ENCODE measurements at regions not wholly inside any gene's neighbourhood (a gene's known extent, or its start where the extent isn't known, plus 50 kb on each side); places are given as distances from the start of the nearest gene placed in this dataset.

DNA sequence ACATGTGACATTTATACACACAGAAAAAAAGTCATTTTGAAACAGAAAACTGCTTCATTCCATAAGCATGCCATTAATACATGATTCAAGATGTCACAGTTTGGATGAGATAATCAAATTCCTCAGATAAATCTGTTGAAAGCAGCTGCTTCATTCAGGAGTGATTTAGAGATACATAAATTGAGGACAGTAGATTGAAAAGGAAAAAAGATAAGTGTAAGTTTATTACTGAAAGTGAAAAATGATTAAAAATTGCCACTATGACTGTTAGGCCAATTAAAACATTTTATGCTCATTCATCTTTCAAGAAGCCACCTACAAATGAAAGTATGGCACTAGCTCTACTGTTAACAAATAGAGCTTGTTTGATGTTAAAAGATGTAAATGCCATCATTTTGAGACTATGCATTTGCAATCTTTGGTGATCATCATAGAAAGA lies 136.9 kb upstream of the CDK6 start:
- Histone ChIP-seq H3K27me3 (ENCODE audit: control insufficient read depth, insufficient read depth, low read length) (no peaks in the 10 kb centered on the region), H3K9me3 (ENCODE audit: control insufficient read depth, insufficient read depth, low read length) (no peaks in the 10 kb centered on the region), H3K4me1 (ENCODE audit: control insufficient read depth, insufficient read depth, low read length) (no peaks in the 10 kb centered on the region), H3K4me3 (ENCODE audit: low read depth, low read length) (no peak overlapping the region), H3K36me3 (ENCODE audit: control insufficient read depth, insufficient read depth, low read length) (no peaks in the 10 kb centered on the region), H3K27ac (ENCODE audit: low read depth, low read length) (no peak overlapping the region), H3K9ac (ENCODE audit: low read depth, low read length) (no peak overlapping the region)

DNA sequence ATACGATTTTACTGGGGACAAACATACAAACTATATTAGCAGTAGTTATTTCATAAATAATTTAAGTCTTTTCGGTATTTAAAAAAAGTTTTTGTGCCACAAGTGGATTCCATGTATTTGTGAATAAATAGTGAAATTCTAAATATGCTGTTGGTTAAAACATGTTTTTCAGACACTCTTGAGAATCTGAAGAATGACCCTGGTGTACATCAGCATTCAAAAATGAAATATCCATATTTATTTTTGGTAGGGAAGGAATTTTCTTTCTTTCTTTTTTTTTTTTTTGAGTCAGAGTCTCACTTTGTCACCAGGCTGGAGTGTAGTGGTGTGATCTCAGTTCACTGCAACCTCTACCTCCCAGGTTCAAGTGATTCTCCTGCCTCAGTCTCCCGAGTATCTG lies 136.1 kb upstream of the CDK6 start:
- Histone ChIP-seq H3K27ac (ENCODE audit: low read depth, low read length) (no peak overlapping the region), H3K4me3 (ENCODE audit: low read depth, low read length) (no peak overlapping the region)

DNA sequence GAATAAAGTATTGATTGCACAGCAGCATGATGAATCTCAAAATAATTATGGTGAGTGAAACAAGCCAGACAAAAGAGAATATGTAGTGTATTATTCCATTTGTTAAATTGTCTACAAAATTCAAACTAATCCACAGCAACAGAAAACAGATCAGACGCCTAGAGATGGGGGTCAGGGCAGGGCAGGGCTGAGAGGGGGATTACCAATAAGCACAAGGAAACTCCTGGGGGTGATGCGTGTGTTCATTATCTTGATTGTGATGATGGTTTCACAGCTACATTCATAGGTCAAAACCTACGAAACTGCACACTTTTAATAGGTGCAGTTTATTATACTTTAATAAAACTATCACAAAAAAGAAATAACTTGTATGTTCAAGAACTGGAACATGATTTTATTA lies 132.7 kb upstream of the CDK6 start:
- no peaks in the 10 kb centered on the region for H3K9me3 ChIP-seq (ENCODE audit: control insufficient read depth, insufficient read depth, low read length)
- no peak overlapping the region for H3K27ac ChIP-seq (ENCODE audit: low read depth, low read length)
- H3K4me1 ChIP-seq (ENCODE audit: control insufficient read depth, insufficient read depth, low read length), result no peaks in the 10 kb centered on the region
- H3K4me3 ChIP-seq (ENCODE audit: low read depth, low read length), result no peak overlapping the region
- no peaks in the 10 kb centered on the region for H3K27me3 ChIP-seq (ENCODE audit: control insufficient read depth, insufficient read depth, low read length)
- no peaks in the 10 kb centered on the region for H3K36me3 ChIP-seq (ENCODE audit: control insufficient read depth, insufficient read depth, low read length)
- no peak overlapping the region for H3K9ac ChIP-seq (ENCODE audit: low read depth, low read length)

More for the DNA sequence above, 136.1 kb upstream of the CDK6 start:
- Histone ChIP-seq H3K9ac (ENCODE audit: low read depth, low read length) (no peak overlapping the region), H3K36me3 (ENCODE audit: control insufficient read depth, insufficient read depth, low read length) (no peaks in the 10 kb centered on the region), H3K4me1 (ENCODE audit: control insufficient read depth, insufficient read depth, low read length) (no peaks in the 10 kb centered on the region), H3K27me3 (ENCODE audit: control insufficient read depth, insufficient read depth, low read length) (no peaks in the 10 kb centered on the region), H3K9me3 (ENCODE audit: control insufficient read depth, insufficient read depth, low read length) (no peaks in the 10 kb centered on the region)

DNA sequence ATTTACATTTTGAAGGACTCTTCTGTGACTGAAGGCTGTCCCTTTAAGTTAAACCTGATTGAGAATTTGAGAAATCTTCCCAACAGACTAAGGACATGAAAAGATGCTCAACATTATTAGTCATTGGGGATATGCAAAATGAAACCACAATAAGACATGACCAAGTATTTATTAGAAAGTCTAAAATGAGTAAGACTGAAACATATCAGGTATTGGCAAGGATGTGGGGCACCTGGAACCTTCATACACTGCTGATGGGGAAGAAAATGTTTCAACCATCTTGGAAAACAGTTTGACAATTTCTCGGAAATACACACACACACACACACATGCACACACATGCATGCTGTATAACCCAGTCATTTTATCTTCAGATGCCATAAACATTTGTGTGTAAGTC lies 132.1 kb upstream of the CDK6 start:
- no peaks in the 10 kb centered on the region for H3K36me3 ChIP-seq (ENCODE audit: control insufficient read depth, insufficient read depth, low read length)
- no peak overlapping the region for H3K4me3 ChIP-seq (ENCODE audit: low read depth, low read length)
- no peak overlapping the region for H3K9ac ChIP-seq (ENCODE audit: low read depth, low read length)
- no peaks in the 10 kb centered on the region for H3K4me1 ChIP-seq (ENCODE audit: control insufficient read depth, insufficient read depth, low read length)
- H3K27me3 ChIP-seq (ENCODE audit: control insufficient read depth, insufficient read depth, low read length), result no peaks in the 10 kb centered on the region
- H3K9me3 ChIP-seq (ENCODE audit: control insufficient read depth, insufficient read depth, low read length), result no peaks in the 10 kb centered on the region
- H3K27ac ChIP-seq (ENCODE audit: low read depth, low read length), result no peak overlapping the region

DNA sequence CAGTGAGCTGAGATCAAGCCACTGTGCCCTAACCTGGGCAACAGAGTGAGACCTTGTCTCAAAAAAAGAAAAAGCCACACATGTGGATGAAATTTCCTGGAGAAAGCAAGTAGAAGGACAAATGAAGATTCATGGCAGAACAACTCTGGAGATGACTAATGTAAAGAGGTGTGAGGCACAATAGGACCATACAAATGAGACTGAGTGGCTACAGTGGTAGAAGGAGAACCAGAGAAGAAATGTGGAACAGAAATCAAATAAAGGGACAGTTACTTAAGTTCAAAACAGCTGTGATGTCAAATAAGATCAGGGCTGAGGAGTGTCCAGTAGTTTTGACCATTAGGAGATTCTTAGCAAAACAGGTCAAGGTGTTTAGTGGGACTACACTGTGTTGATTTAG lies 130.9 kb upstream of the CDK6 start:
- no peak overlapping the region for H3K9ac ChIP-seq (ENCODE audit: low read depth, low read length)
- H3K27me3 ChIP-seq (ENCODE audit: control insufficient read depth, insufficient read depth, low read length), result no peaks in the 10 kb centered on the region
- no peaks in the 10 kb centered on the region for H3K36me3 ChIP-seq (ENCODE audit: control insufficient read depth, insufficient read depth, low read length)
- no peaks in the 10 kb centered on the region for H3K4me1 ChIP-seq (ENCODE audit: control insufficient read depth, insufficient read depth, low read length)
- no peaks in the 10 kb centered on the region for H3K9me3 ChIP-seq (ENCODE audit: control insufficient read depth, insufficient read depth, low read length)
- H3K27ac ChIP-seq (ENCODE audit: low read depth, low read length), result no peak overlapping the region
- H3K4me3 ChIP-seq (ENCODE audit: low read depth, low read length), result no peak overlapping the region

DNA sequence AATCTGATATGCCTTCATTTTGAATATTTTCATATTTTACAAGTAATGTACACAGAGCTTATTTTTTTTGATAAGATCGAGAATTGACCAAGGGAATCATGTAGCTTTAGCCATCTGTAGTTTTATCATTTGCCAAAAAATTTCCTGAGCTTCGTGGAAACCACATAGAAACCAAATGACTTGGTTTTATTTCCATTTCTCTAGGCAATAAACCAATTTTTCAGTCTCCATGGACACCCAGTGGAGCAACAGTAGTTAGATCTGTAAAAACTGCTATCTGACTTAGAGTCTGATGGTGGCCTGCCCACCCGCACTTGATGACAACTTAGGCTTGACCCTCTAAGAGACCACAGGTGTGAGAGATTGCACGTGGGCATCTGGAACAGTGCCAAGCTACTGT lies 127.8 kb upstream of the CDK6 start:
- Histone ChIP-seq H3K4me1 (ENCODE audit: control insufficient read depth, insufficient read depth, low read length) (no peaks in the 10 kb centered on the region), H3K4me3 (ENCODE audit: low read depth, low read length) (no peak overlapping the region), H3K27ac (ENCODE audit: low read depth, low read length) (no peak overlapping the region)

GRCh38 chr7:92963566-92963965 lies 127.2 kb upstream of the CDK6 start:
- Histone ChIP-seq H3K27me3 (ENCODE audit: control insufficient read depth, insufficient read depth, low read length) (no peaks in the 10 kb centered on the region), H3K4me3 (ENCODE audit: low read depth, low read length) (no peak overlapping the region), H3K27ac (ENCODE audit: low read depth, low read length) (no peak overlapping the region), H3K9me3 (ENCODE audit: control insufficient read depth, insufficient read depth, low read length) (no peaks in the 10 kb centered on the region), H3K36me3 (ENCODE audit: control insufficient read depth, insufficient read depth, low read length) (no peaks in the 10 kb centered on the region), H3K4me1 (ENCODE audit: control insufficient read depth, insufficient read depth, low read length) (no peaks in the 10 kb centered on the region), H3K9ac (ENCODE audit: low read depth, low read length) (no peak overlapping the region)

More for the DNA sequence above, 127.8 kb upstream of the CDK6 start:
- no peak overlapping the region for H3K9ac ChIP-seq (ENCODE audit: low read depth, low read length)
- H3K27me3 ChIP-seq (ENCODE audit: control insufficient read depth, insufficient read depth, low read length), result no peaks in the 10 kb centered on the region
- H3K9me3 ChIP-seq (ENCODE audit: control insufficient read depth, insufficient read depth, low read length), result no peaks in the 10 kb centered on the region
- no peaks in the 10 kb centered on the region for H3K36me3 ChIP-seq (ENCODE audit: control insufficient read depth, insufficient read depth, low read length)

- Histone ChIP-seq H3K27ac (ENCODE audit: low read depth, low read length) (no peak overlapping the region), H3K27me3 (ENCODE audit: control insufficient read depth, insufficient read depth, low read length) (no peaks in the 10 kb centered on the region), H3K4me1 (ENCODE audit: control insufficient read depth, insufficient read depth, low read length) (no peaks in the 10 kb centered on the region)
Observed at GRCh38 chr7:92961961-92962360, 125.6 kb upstream of the CDK6 start.

GRCh38 chr7:92956575-92956974 lies 120.2 kb upstream of the CDK6 start:
- Histone ChIP-seq H3K36me3 (ENCODE audit: control insufficient read depth, insufficient read depth, low read length) (no peaks in the 10 kb centered on the region), H3K9ac (ENCODE audit: low read depth, low read length) (no peak overlapping the region), H3K27ac (ENCODE audit: low read depth, low read length) (no peak overlapping the region)

More at GRCh38 chr7:92961961-92962360, 125.6 kb upstream of the CDK6 start:
- H3K4me3 ChIP-seq (ENCODE audit: low read depth, low read length), result no peak overlapping the region
- H3K36me3 ChIP-seq (ENCODE audit: control insufficient read depth, insufficient read depth, low read length), result no peaks in the 10 kb centered on the region
- H3K9me3 ChIP-seq (ENCODE audit: control insufficient read depth, insufficient read depth, low read length), result no peaks in the 10 kb centered on the region
- H3K9ac ChIP-seq (ENCODE audit: low read depth, low read length), result no peak overlapping the region

DNA sequence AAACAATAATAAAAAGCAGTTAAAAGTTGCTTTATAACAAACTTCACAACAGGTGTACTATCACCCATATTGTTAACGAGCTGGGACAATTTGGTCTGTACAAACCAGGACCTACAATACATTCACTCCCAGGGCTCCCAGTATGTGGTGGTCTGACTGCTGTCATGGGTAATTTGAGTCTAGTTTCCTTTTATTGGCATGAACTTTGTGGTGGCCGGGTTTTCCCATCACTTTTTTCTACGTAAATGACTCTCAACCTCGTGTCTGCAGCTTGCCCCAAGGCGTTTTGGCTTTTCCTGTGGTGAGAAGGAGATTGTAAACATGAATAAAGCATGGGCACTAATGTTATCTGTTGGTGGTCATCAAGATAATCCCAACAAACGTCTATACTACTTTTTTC lies 118.7 kb upstream of the CDK6 start:
- Histone ChIP-seq H3K9me3 (ENCODE audit: control insufficient read depth, insufficient read depth, low read length) (no peaks in the 10 kb centered on the region), H3K4me3 (ENCODE audit: low read depth, low read length) (no peak overlapping the region), H3K9ac (ENCODE audit: low read depth, low read length) (no peak overlapping the region), H3K27ac (ENCODE audit: low read depth, low read length) (no peak overlapping the region), H3K27me3 (ENCODE audit: control insufficient read depth, insufficient read depth, low read length) (no peaks in the 10 kb centered on the region), H3K36me3 (ENCODE audit: control insufficient read depth, insufficient read depth, low read length) (no peaks in the 10 kb centered on the region), H3K4me1 (ENCODE audit: control insufficient read depth, insufficient read depth, low read length) (no peaks in the 10 kb centered on the region)

More at GRCh38 chr7:92956575-92956974, 120.2 kb upstream of the CDK6 start:
- Histone ChIP-seq H3K4me3 (ENCODE audit: low read depth, low read length) (no peak overlapping the region), H3K9me3 (ENCODE audit: control insufficient read depth, insufficient read depth, low read length) (no peaks in the 10 kb centered on the region), H3K27me3 (ENCODE audit: control insufficient read depth, insufficient read depth, low read length) (no peaks in the 10 kb centered on the region), H3K4me1 (ENCODE audit: control insufficient read depth, insufficient read depth, low read length) (no peaks in the 10 kb centered on the region)

- Histone ChIP-seq H3K27ac (ENCODE audit: low read depth, low read length) (no peak overlapping the region), H3K4me3 (ENCODE audit: low read depth, low read length) (no peak overlapping the region)
Observed at GRCh38 chr7:92953657-92954056, 117.3 kb upstream of the CDK6 start.

GRCh38 chr7:92949748-92950147 lies 113.4 kb upstream of the CDK6 start:
- no peaks in the 10 kb centered on the region for H3K36me3 ChIP-seq (ENCODE audit: control insufficient read depth, insufficient read depth, low read length)
- no peaks in the 10 kb centered on the region for H3K4me1 ChIP-seq (ENCODE audit: control insufficient read depth, insufficient read depth, low read length)
- no peak overlapping the region for H3K27ac ChIP-seq (ENCODE audit: low read depth, low read length)
- H3K4me3 ChIP-seq (ENCODE audit: low read depth, low read length), result no peak overlapping the region
- H3K9me3 ChIP-seq (ENCODE audit: control insufficient read depth, insufficient read depth, low read length), result no peaks in the 10 kb centered on the region
- no peaks in the 10 kb centered on the region for H3K27me3 ChIP-seq (ENCODE audit: control insufficient read depth, insufficient read depth, low read length)
- H3K9ac ChIP-seq (ENCODE audit: low read depth, low read length), result no peak overlapping the region

More at GRCh38 chr7:92953657-92954056, 117.3 kb upstream of the CDK6 start:
- no peaks in the 10 kb centered on the region for H3K4me1 ChIP-seq (ENCODE audit: control insufficient read depth, insufficient read depth, low read length)
- H3K9ac ChIP-seq (ENCODE audit: low read depth, low read length), result no peak overlapping the region
- no peaks in the 10 kb centered on the region for H3K27me3 ChIP-seq (ENCODE audit: control insufficient read depth, insufficient read depth, low read length)
- no peaks in the 10 kb centered on the region for H3K36me3 ChIP-seq (ENCODE audit: control insufficient read depth, insufficient read depth, low read length)
- H3K9me3 ChIP-seq (ENCODE audit: control insufficient read depth, insufficient read depth, low read length), result no peaks in the 10 kb centered on the region

All from HUES48 (cell line).